Fibroblast of the aortic adventitia (primary cell): ENCODE measurements at regions not wholly inside any gene's neighbourhood (a gene's known extent, or its start where the extent isn't known, plus 50 kb on each side); places are given as distances from the start of the nearest gene placed in this dataset.
"Not testable (repeated sequence)": the region's sequence is repeated elsewhere in the genome, so short reads cannot be mapped to it uniquely, and the experiment has no call there.

Source experiments
- DNase-seq: peaks from one replicate; pipeline ENCODE4 v3.0.0-alpha.2; 2010; ENCODE audit warnings: low read depth
- H3K4me3 ChIP-seq: 2 replicates; pipeline ENCODE4 v1.5.1; 2011; ENCODE audit warnings: low read depth, mild to moderate bottlenecking, control low read depth, low read length, moderate library complexity
- CTCF ChIP-seq: IDR thresholded peaks from 2 replicates; pipeline ENCODE4 v1.5.1; 2011; ENCODE audit warnings: mild to moderate bottlenecking, low read length, control low read depth, inconsistent platforms; ENCODE audit not compliant: insufficient read depth

- DNase-seq: no peak
- no peak overlapping the region for H3K4me3 ChIP-seq
- no peak for TF ChIP-seq CTCF
Measured at GRCh38 chr11:92605667-92606066, 363.8 kb upstream of the MTNR1B start.

GRCh38 chr11:92607969-92608722, 361.3 kb upstream of the MTNR1B start:
- H3K4me3 ChIP-seq: no peak overlapping the region
- no peak for TF ChIP-seq CTCF
- DNase-seq: no peak

GRCh38 chr11:92611157-92611556, 358.3 kb upstream of the MTNR1B start:
- TF ChIP-seq CTCF: no peak
- DNase-seq: no peak
- no peak overlapping the region for H3K4me3 ChIP-seq

- not testable (repeated sequence) for DNase-seq
Measured at GRCh38 chr11:92618020-92618419, 351.4 kb upstream of the MTNR1B start.

GRCh38 chr11:92623055-92623454, 346.4 kb upstream of the MTNR1B start:
- H3K4me3 ChIP-seq: no peak overlapping the region
- DNase-seq: no peak
- TF ChIP-seq CTCF: no peak

More at GRCh38 chr11:92618020-92618419, 351.4 kb upstream of the MTNR1B start:
- H3K4me3 ChIP-seq: not testable (repeated sequence)

GRCh38 chr11:92625894-92626293, 343.6 kb upstream of the MTNR1B start:
- no peak for DNase-seq
- TF ChIP-seq CTCF: no peak
- H3K4me3 ChIP-seq: no peak overlapping the region

GRCh38 chr11:92626624-92627023, 342.8 kb upstream of the MTNR1B start:
- no peak overlapping the region for H3K4me3 ChIP-seq
- DNase-seq: no peak
- no peak for TF ChIP-seq CTCF
